ENCODE measurements at regions not wholly inside any gene's neighbourhood (a gene's known extent, or its start where the extent isn't known, plus 50 kb on each side); places are given as distances from the start of the nearest gene placed in this dataset.

DNA sequence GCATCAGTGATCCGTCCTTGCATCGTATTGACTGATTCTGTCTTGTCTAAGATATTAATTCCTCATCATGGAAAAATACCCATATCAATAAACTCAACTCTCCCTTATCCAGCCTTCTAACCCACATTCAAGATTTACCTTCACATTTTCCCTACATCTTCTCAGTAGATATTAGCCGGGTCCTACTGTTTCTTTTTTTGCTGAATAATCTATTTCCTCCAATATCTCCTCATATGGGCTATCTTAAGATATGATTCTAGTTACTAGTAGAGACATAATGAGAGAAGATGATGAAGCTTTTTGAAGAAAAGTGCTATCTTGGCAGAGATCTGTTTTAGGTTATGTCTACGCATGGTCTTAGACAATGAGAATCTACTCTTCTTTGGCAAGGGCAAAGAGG, 785.8 kb downstream of the BRINP1 start:
- no peak for DNase-seq (ENCODE audit: low spot score)

DNA sequence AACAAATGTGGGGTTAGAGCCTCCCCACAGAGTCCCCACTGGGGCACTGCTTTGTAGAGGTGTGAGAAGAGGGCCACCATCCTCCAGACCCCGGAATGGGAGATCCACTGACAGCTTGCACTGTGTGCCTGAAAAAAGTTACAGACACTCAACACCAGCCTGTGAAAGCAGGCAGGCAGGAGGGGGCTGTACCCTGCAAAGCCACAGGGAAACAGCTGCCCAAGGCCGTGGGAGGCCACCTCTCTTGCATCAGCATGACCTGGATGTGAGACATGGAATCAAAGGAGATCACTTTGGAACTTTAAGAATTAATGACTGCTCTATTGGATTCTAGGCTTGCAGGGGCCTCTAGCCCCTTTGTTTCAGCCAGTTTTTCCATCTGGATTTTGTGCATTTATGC, 782.3 kb downstream of the BRINP1 start:
- DNase-seq (ENCODE audit: low spot score): no peak

DNA sequence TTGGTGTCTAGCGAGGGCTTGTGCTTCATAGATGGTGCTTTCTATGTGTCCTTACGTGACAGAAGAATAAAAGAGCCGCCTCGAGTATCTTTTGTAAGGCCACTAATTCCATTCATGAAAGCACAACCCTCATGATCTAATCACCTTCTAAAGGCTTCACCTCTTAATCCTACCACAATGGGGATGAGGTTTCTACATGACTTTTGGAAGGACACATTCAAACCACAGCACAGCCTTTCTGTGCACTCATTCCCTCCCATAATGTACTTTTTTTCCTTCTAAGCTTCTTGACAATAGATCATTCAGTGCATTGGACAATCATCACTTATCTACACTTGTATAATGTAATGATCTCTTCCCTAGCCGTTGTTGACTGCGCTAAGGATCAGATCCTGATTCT, 774.8 kb downstream of the BRINP1 start:
- no peak for DNase-seq (ENCODE audit: low spot score)

DNA sequence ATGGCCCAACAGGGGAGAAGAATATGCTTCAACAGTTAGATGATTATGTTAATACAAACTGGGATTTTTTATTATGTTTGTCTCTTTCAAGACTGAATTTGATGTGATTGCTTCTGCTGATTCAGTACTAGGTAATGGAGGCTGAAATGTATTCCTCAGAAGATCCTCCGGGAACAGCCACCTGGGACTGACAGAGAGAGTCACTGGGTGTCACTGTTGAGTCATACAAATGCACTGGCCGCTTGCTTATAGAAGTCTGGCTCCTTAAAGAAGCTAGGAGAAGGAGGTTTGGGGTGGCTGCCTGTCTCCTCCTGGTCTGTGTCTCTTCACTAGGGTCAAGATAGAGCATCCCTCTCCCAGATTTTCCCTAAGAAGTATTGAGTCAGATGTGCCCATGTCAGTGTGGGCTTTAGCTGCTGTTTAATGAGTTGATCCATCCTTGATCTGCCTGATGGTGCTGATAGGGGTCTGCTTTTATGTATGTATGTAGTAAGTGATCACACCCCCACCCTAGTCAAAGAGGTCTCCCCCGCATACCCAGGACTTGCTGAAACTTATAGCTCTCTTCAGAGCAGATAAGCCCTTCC, 773.4 kb downstream of the BRINP1 start:
- peak; percentile 80 for DNase-seq (ENCODE audit: low spot score)

DNA sequence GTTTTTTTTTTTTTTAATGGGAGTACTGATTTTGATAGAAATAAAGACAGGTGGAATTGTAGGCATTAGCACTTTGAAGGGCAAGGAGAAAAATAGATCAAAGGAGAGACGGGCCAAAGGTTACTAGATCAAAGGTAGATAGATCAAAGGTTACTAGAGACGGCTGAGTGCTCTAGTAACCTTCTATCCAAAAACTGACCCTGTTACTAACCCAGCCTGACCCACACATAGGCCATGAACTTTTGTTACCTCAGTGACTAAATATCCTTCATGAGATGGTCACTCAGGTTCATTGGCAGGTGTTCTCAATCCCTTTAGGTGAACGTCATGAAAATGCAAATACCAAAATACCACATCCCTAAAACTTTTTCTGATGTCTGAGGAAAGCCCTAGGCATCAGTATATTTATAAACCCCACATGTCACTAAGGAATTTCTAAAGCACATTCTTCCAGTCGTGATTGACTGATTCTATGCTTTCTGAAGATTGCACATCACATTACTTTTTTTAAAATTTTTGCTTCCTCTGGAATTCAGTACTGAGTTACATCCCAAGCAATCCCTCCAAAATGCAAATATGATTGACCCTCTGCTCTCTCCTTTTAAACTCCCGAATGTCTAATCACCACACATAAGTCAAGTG, 772.7 kb downstream of the BRINP1 start:
- no peak for DNase-seq (ENCODE audit: low spot score)

DNA sequence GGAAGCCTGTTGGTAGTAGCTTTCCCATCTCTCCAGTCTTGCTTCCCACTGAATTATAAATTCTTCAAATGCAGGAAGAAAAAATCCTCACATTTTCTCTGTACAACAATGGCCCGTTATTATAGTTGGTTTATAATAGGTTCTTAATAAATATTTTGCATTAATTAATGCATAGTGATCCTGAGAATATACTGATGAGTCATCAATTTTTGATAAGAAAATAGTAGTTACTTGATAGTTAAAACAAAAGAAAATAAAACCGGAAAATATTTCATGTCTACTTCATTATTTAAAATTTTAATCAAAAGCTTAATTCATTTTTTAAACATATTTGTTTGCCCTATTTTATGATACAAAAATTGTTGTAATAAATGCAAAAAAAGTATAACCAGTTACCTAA, 762.6 kb downstream of the BRINP1 start:
- DNase-seq (ENCODE audit: low spot score): no peak

DNA sequence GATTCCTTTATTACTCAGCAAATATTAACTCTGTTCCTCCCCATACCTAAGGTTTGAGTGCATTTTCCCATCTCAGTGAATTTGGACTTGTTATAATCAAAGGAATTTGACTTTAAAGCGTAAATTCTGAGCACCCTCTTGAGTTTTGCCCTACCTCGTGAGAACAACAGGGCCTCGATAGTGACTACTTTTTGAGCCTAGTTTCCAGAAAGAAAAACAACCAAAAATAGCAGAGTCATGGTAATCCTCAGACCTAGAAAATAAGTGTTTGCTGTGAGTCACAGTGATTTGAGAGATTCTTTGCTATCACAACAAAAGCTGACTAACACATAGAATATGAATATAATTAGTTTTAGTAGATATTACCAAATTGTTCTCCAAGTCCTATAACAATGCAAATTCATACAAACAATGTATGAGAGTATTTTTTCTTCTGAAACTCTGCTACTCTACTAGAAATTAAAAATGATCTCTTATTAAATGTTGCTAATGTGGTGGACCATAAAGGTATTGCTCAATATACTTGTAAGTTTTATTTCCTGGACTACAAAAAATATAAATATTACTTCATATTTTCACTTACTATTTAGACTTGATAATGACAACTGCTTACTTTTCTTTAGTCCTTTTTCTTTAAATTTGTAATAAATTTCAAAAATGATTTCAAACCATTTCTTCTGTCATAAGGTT, 759.7 kb downstream of the BRINP1 start:
- no peak for DNase-seq (ENCODE audit: low spot score)

DNA sequence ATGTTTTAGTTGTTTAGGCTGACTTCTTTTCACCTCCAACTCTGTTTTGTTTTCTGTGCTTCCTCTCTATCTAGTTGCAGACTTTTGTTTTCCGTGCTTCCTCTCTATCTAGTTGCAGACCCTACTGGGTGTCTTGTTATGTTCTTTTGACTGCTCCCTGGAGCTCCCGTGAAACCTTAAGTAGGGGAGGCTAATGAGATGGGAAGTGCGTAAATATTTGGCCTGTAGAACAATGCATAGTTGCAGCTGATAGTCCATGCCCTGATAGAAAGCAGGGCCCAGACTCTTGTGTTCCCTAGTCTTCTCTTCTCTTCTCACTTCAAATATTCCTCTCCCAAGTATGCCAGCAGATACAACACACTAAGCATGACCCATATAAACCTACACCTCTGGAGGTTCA, 757.0 kb downstream of the BRINP1 start:
- DNase-seq (ENCODE audit: low spot score): no peak

DNA sequence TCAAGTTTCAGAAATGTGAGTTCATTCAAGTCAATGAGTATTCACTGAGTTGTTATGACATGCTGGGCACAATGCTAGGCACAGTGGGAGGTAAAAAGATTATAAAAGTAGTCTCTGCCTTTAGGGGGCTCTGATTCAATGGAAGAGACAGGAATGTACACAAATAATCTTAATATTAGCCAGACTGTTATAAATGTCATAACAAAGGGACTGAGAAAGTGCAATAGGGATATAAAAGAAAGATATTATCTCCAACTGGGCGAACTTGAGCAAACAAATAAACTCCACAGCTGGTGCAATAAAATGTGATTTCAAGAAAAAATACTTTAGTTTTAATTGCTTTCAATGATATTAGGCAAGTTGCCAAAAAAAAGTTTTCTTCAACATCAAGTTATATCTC, 755.2 kb downstream of the BRINP1 start:
- DNase-seq (ENCODE audit: low spot score): no peak

DNA sequence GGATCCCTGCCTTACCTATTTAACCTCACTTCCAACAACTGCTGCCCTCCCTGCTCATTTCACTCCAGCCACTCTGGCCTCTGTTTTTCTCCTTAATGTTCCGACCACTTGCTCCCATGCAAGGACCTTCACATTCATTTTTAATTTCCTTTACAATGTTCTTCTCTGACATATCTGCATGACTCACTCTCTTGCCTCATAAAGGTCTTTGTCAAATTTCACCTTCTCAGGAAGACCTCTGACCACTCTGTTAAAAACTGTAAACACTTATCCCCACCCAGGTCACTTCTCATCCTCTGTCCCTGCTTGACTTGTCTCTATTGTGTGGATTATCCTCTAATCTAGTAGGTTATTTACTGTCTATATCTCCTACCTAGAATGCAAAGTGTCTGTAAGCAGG, 751.2 kb downstream of the BRINP1 start:
- no peak for DNase-seq (ENCODE audit: low spot score)

DNA sequence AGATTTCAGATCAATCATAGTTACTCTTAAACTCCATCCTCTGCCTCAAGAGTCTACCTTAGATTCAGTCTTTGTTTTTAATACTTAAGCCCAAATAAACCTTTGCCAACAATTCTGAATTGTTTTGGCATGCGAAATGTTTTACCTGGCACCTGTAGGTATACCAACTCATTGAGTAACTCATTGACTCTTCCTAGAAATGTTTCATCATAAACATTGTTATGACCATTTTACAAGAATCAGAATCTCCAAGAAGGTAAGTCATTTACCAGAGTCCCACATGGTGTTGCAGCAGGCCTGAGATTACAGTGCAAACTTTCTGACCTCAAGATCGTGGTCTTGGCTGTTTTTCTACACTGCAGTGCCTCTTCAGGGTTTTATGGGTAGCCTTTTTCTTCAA, 750.4 kb downstream of the BRINP1 start:
- DNase-seq (ENCODE audit: low spot score): no peak

DNA sequence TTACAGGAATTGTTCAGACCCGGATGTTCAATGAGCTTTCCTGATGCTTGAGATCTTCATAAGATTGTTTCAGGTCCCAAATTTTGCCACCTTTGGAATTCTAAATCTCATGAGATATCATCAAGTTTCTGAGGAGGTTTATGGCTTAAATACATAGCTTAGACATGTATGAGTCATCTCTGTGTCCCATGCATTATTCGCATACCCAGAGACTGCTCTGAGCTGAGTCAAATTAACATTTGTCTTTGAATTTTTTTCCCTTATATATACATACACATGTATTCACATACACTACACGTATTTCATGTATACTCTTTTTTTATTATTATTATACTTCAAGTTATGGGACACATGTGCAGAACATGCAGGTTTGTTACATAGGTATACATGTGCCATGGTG, 744.6 kb downstream of the BRINP1 start:
- DNase-seq (ENCODE audit: low spot score): no peak

DNA sequence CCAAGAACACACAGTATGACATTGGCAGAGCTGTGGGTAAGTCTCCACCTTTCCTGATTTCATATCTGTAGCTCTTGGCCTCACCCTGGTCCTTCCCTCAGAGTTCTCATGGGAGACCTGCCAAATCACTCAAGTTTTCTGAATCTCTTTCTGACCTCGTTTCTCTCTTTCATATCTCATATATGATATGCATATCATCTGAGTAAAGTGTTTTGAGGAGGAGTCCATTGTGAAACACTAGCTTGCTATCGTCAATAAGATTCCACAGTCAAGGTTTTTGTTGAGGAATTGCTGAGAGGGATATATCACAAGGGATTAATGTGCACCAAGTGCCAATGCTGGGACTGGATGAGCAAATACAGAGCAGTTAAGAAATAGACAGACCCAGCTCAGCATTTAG, 739.2 kb downstream of the BRINP1 start:
- DNase-seq (ENCODE audit: low spot score): no peak

DNA sequence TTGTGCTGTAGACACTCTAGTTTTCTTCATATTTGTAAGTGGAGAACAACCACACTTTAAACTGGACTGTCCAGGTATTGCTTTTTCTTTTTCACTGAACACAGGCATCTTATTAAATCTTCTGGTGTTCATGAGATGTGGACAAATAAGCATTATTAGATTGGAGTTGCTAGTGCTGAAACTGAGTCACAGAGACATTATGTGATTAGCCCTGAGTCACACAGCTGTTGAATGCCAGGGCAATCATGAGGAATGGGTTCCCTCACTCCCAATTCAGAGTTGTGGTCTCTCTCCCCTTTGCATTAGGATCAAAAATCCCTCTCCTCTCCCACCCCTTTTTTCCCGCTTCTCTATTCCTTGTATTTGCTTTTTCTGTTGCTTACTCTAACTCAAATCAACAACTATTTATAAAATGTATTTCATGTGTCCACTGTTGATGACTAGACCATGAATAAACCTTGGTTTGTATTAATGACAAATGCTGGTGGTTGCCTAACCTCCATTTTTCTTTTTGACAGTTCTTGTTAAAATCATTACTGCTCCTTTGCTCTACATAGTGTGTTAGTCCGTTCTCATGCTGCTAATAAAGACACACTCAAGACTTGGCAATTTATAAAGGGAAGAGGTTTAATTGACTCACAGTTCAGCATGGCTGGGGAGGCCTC, 738.2 kb downstream of the BRINP1 start:
- no peak for DNase-seq (ENCODE audit: low spot score)

DNA sequence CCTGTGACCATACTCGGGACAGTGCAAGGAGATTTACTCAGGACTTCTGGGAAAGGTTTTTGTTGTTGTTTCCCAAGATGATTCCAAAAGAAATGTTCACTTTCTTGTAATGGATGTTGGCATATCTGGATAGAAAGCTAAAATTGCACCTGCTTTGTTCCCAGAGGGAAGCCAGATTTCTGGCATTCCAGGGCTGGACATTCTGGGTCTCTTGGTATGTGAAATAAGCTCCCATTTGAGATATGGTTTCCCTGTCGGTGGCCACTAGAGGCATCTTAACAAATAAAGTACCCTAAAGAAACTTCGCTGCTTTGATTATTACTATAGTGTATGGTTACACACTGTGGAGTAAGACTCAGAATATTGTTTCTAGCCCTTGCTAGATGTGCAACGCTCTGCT, 737.3 kb downstream of the BRINP1 start:
- no peak for DNase-seq (ENCODE audit: low spot score)

DNA sequence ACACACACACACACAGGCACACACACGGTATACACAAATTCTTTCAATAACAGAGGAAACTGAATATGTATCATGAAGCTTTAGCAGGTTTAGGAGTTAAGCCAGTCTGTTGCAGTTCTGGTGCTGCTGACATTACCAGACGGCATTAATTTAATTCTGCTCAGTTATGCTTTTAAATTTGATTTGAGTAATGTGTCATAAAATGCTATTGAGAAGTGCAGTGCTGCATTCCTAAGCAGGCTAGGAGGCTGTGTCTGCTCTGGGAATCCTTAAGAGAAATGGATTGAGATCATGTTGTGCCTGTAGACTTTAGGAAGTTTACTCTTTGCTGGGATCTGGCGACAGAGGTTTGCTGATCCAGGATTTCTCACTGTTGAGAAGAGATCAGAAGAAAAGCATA, 733.8 kb downstream of the BRINP1 start:
- DNase-seq (ENCODE audit: low spot score): no peak

DNA sequence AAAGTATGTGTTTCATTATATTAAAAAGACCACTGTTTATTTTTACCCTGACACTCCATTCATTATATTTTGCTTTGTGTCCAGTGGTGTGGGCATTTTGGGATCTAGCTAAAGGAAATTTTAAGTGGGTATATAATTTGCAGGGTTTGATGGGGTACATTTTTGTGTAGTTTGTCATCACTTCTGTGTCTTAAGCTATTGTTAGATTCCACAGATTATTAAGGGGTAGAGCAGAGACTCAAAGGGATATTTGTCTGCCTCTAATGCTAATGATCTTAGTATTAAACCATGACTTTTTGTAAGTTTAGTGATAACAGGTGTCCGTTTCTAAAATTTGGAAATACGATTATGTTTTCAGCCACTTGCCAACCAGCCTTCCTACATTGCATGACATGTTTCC, 731.6 kb downstream of the BRINP1 start:
- DNase-seq (ENCODE audit: low spot score): no peak

DNA sequence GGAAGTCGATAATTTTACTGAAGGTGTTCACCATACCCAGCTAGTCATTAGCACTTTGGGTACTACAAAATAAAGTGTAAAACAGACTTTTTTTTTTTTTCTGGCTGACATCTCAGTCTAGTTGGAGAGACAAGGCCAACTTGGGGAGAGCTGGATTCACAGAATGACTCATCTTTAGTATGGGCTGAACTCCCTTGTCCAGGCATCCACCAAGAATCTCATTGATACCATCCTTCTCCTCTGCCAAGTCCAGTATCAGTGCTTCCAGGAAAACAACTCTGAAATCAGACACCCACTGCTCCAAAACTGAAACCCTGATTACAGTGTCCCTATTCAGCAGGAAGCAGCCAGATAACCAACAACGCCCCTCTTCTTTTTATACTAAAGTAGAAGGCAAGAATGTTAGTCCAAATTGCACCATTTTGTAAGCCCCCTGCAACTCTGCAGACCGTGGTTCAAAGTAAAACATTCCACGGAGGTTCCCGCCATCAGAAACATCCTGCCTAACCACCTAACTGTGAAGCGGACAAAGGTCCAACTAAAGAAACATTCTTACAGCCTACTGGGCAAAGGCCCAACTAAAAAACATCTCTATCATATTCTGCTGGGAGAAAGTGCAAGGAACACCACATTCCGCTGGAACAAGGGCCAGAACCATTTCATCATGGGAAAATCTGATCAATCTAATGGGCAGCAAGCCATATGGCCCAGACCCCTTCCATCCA, 728.2 kb downstream of the BRINP1 start:
- DNase-seq (ENCODE audit: low spot score): no peak

DNA sequence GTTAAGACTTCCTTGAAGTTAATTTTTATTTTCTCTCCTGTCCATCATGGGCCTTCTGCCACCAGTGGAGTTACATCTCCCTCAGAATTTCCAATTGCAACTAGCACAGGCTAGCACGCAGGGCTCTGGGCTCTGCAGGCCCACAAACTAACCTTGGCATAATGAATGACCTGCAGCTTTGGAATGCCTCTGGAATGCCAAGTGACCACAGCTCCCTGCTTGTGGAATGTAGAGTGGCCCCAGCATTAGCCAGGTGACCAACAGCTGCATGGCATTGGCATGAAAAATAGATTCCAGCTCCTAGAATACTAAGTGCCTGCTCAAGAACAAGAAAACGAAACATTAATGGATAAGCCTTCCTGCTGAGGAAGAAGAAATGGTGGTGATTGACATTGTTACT, 726.1 kb downstream of the BRINP1 start:
- no peak for DNase-seq (ENCODE audit: low spot score)

DNA sequence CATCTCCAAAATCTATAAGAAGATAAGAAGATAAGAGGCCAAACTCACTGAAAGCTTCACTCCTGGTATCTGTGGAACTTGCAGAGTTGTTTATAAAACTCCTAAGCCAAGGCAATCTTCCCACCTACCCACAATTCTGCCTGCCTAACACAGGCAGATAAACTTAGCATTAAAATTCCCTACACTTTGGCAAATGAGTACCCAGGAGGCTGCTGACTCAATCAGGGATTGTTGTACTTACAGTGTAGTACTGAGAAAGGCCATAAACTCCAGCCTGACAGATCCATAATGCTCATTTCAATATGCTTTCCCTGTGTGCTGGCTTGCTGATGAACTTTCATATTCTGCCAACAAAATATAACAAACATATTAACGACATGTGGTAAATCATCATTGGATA, 725.2 kb downstream of the BRINP1 start:
- no peak for DNase-seq (ENCODE audit: low spot score)

DNA sequence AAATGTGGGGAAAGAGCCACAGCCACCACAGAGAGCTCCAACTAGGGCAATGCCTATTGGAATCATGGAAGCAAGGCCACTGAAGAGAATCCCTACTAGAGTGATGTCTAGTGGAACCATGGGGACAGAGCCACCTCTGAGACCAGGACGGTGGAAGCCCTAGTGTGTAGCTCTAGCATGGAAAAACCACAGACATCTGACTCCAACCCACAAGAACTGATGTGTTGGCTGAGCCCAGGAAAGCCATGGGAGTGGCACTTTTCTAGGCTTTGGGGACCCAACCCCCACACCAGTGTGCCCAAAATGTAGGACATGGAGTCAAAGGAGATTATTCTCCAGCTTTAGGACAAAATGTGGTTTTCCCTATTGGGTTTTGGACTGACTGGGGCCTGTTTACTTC, 721.9 kb downstream of the BRINP1 start:
- no peak for DNase-seq (ENCODE audit: low spot score)

DNA sequence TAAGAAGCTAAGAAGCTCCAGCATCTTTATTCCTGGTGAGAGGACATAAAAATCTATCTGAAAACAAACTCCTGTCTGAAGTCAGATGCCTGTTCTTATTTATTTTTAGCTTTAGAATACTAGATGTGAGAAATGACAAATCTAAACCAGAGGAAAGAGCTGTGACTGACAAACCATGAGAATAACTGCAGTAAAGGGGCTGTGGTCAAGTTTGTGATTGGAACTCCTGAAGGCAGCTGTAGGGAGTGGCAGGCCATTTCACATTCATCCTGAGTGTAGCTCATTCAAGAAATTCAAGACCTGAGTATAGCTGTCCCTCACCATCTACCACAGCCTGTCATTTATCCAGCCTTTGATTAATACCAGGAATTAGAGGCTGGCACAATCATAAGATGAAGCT, 718.8 kb downstream of the BRINP1 start:
- no peak for DNase-seq (ENCODE audit: low spot score)

DNA sequence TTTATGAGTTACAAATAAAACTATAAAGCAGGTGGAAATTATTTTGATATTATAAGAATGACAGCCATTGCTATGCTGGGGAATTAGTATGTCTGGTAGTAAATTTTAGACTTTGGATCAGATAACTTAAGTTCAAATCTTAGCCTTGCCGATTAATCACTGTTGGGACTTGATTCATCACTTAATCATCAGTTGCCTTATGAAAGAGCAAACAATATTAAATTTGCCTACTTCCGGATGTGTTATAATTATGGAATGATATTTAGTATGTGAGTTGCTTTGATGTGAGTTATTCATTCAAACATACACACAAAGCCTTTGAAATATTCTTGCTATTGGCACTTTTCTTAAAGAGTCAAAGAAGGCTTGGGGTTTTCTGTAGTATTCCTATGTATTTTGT, 717.7 kb downstream of the BRINP1 start:
- peak; percentile 47 for DNase-seq (ENCODE audit: low spot score)
